ENCODE measurements at regions not wholly inside any gene's neighbourhood (a gene's known extent, or its start where the extent isn't known, plus 50 kb on each side); places are given as distances from the start of the nearest gene placed in this dataset.

DNA sequence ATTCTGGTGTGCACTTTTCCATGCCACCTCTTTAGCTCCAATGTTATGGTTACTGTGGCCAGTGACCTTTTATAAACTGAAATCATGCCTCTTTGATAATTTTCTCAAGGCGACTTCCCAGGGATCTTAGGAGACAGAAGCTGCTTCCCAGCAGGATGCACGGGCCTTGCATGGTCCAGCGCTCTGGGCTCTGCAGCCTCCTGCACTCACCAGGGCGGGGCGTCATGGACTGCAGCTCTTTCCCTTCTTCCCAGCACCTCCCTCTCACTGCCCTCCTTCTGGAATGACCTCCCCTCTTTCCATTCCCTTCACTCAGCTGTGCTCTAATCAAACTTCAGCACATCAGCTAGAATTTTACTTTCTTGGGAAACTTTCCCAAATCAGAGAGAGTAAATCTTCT, 318.3 kb downstream of the IRS2 start:
- TF ChIP-seq, protein P1, sequence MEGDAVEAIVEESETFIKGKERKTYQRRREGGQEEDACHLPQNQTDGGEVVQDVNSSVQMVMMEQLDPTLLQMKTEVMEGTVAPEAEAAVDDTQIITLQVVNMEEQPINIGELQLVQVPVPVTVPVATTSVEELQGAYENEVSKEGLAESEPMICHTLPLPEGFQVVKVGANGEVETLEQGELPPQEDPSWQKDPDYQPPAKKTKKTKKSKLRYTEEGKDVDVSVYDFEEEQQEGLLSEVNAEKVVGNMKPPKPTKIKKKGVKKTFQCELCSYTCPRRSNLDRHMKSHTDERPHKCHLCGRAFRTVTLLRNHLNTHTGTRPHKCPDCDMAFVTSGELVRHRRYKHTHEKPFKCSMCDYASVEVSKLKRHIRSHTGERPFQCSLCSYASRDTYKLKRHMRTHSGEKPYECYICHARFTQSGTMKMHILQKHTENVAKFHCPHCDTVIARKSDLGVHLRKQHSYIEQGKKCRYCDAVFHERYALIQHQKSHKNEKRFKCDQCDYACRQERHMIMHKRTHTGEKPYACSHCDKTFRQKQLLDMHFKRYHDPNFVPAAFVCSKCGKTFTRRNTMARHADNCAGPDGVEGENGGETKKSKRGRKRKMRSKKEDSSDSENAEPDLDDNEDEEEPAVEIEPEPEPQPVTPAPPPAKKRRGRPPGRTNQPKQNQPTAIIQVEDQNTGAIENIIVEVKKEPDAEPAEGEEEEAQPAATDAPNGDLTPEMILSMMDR (IDR thresholded peaks at IDR 0.05; ENCODE audit: borderline replicate concordance, insufficient read depth, low read depth, low read length), result no peak

DNA sequence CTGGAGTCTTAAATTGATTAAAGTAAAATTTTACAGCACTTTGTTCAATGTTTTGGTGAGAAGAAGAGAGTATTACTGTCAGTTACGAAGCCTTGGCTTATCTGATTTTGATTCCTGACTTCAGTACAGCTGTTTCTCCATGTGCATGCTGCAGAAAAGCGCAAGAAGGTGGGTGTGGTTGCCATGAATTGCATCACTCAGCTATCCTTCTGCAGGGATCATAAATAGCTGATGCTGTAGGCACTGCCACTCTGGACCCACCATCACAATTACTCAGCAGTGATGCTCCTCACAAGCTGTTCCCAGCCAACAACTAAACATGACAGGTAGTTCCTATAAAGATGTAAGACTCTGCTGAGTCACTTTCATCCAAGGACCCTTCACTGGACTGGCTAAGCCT, 321.2 kb downstream of the IRS2 start:
- TF ChIP-seq, protein P1 (IDR thresholded peaks at IDR 0.05; ENCODE audit: borderline replicate concordance, insufficient read depth, low read depth, low read length), result no peak

More for the DNA sequence above, 318.3 kb downstream of the IRS2 start:
- H3K4me3 ChIP-seq (ENCODE audit: low read depth, low read length), result no peak overlapping the region

DNA sequence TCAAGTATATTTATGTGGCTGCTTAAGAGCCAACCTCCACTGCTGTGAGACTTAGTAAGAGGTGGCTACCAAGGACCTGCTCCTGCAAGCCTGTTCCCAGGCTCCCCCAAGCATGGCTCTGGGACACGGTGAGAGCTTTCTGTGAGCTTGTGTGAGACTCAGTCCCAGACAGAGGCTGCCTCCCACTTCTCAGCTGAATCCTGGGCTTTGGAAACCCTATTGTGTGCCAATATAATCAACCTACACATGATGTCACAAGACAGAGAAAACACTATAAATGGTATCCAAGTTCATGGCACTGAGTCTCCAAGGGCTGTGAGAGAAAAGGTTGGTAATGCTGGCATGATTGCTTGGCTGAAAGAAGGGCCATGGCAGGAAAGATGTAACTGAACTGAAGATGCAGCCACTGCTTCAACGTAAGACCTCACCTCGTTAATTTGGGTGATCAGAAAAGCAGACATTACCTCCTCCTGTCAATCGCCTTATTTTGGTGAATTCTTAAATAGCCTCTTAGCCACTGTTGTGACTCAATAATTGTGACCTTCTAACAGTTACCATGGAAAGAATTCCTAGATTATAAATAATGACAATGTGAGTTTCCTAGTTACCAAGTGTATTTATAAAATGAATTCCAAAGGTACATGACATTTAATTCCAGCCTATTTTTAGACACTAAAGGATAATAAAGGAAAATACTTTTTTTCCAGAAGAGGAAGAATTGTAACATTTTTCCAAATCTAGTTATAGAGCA, 332.0 kb downstream of the IRS2 start:
- TF ChIP-seq, protein P1 (IDR thresholded peaks at IDR 0.05; ENCODE audit: borderline replicate concordance, insufficient read depth, low read depth, low read length), result no peak
- H3K4me3 ChIP-seq (ENCODE audit: low read depth, low read length), result no peak overlapping the region

More for the DNA sequence above, 321.2 kb downstream of the IRS2 start:
- no peak overlapping the region for H3K4me3 ChIP-seq (ENCODE audit: low read depth, low read length)

GRCh38 chr13:109451726-109452125, 334.7 kb downstream of the IRS2 start:
- no peak overlapping the region for H3K4me3 ChIP-seq (ENCODE audit: low read depth, low read length)
- TF ChIP-seq, protein P1 (IDR thresholded peaks at IDR 0.05; ENCODE audit: borderline replicate concordance, insufficient read depth, low read depth, low read length), result no peak

DNA sequence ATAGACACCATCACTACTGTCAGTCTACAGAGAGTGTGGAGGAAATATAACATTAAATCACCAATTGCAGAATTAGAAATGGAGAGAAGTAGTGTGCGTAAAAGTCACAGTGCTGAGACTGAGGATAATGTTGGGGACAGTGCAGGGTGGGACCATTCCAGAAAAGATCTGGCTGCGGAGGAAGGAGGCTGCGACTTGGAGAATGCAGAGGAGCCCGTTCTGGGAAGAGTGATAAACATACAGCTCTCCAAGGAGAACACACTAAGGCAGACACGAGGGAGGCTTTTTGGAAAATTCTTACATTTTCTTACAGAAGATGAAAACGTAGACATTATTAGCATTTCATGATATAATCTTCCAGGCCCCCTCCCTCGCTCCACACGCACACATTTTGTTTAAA, 337.8 kb downstream of the IRS2 start:
- no peak overlapping the region for H3K4me3 ChIP-seq (ENCODE audit: low read depth, low read length)
- TF ChIP-seq, protein P1 (IDR thresholded peaks at IDR 0.05; ENCODE audit: borderline replicate concordance, insufficient read depth, low read depth, low read length), result no peak

- TF ChIP-seq, protein P1 (IDR thresholded peaks at IDR 0.05; ENCODE audit: borderline replicate concordance, insufficient read depth, low read depth, low read length), result no peak
These were observed 338.7 kb downstream of the IRS2 start for GRCh38 chr13:109447667-109448066.

DNA sequence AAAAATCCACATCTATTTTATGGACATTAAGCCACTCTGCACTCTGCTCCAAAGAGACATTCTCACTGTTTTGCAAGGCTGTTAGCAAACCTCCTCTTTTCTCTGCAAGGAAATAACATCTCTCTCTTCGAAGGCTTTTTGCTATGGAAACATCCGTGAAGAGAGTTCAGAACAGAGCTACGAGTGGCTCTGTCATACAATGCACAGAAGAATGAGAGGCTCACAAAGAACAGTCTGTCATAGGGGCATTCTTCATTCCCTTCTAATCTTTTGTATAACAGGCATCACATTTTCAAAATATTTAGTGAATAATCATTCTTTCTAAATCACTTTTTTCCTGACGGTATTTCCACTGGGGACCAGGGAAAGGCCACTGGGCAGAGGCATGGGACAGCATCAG, 346.1 kb downstream of the IRS2 start:
- H3K4me3 ChIP-seq (ENCODE audit: low read depth, low read length), result no peak overlapping the region
- TF ChIP-seq, protein P1 (IDR thresholded peaks at IDR 0.05; ENCODE audit: borderline replicate concordance, insufficient read depth, low read depth, low read length), result no peak

More at GRCh38 chr13:109447667-109448066, 338.7 kb downstream of the IRS2 start:
- no peak overlapping the region for H3K4me3 ChIP-seq (ENCODE audit: low read depth, low read length)

All from GM12875 (cell line).